GM19238 (cell line): ENCODE measurements at regions not wholly inside any gene's neighbourhood (a gene's known extent, or its start where the extent isn't known, plus 50 kb on each side); places are given as distances from the start of the nearest gene placed in this dataset.
"Not testable (repeated sequence)": the region's sequence is repeated elsewhere in the genome, so short reads cannot be mapped to it uniquely, and the experiment has no call there.

ENCODE experiments used
- DNase-seq: peaks from one replicate; pipeline ENCODE4 v3.0.0; 2011; ENCODE audit warnings: low spot score; ENCODE audit not compliant: insufficient read length

DNA sequence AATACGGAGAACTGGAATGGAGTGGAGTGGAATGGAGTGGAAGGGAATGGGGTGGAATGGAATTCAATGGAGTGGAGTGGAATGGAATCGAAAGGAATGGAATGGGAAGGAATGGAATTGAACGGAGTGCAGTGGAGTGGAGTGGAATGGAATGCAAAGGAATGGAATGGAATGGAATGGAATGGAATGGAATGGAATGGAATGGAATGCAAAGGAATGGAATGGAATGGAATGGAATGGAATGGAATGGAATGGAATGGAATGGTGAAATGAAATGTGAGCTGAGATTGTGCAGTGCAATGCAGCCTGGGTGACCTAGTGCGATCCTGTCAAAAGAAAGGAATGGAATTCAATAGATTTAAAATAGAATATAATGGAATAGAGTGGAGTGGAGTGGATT is 357.3 kb upstream of the WSB1 start:
- DNase-seq = not testable (repeated sequence)

DNA sequence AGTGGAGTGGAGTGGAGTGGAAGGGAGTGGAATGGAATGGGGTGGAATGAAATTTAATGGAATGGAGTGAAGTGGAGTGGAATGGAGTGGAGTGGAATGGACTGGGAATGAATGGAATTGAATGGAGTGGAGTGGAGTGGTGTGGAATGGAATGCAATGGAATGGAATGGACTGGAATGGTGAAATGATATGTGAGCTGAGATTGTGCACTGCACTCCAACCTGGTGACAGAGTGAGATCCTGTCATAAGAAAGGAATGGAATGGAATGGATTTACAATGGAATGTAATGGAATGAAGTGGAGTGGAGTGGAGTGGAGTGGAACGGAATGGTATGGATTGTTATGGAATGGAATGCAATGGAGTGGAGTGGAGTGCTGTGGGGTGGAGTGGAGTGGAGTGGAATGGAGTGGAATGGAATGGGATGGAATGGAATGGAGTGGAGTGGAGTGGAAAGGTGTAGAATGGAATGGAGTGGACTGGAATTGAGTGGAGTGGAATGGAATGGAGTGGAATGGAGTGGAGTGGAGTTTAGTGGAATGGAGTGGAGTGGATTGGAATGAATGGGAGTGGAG is 356.1 kb upstream of the WSB1 start:
- DNase-seq = not testable (repeated sequence)

DNA sequence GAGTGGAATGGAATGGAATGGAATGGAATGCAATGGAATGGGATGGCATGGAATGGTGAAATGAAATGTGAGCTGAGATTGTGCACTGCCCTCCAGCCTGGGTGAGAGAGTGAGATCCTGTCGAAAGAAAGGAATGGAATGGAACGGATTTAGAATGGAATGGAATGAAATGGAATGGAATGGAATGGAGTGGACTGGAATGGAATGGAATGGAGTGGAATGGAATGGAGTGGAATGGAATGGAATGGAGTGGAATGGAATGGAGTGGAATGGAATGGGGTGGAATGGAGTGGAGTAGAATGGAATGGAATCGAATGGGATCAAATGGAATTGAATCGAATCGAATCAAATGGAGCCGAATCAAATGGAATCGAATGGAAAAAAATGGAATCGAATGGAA is 354.2 kb upstream of the WSB1 start:
- DNase-seq = not testable (repeated sequence)

DNA sequence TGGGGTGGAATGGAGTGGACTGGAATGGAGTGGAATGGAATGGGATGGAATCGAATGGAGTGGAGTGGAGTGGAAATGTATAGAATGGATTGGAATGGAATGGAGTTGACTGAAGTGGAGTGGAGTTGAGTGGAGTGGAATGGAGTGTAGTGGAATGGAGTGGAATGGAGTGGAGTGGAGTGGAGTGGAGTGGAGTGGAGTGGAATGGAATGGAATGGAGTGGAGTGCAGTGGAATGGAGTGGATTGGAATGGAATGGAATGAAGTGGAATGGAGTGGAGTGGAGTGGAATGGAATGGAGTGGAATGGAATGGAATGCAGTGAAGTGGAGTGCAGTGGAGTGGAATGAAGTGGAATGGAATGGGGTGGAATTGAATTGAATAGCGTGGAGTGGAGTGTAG is 353.3 kb upstream of the WSB1 start:
- not testable (repeated sequence) for DNase-seq

DNA sequence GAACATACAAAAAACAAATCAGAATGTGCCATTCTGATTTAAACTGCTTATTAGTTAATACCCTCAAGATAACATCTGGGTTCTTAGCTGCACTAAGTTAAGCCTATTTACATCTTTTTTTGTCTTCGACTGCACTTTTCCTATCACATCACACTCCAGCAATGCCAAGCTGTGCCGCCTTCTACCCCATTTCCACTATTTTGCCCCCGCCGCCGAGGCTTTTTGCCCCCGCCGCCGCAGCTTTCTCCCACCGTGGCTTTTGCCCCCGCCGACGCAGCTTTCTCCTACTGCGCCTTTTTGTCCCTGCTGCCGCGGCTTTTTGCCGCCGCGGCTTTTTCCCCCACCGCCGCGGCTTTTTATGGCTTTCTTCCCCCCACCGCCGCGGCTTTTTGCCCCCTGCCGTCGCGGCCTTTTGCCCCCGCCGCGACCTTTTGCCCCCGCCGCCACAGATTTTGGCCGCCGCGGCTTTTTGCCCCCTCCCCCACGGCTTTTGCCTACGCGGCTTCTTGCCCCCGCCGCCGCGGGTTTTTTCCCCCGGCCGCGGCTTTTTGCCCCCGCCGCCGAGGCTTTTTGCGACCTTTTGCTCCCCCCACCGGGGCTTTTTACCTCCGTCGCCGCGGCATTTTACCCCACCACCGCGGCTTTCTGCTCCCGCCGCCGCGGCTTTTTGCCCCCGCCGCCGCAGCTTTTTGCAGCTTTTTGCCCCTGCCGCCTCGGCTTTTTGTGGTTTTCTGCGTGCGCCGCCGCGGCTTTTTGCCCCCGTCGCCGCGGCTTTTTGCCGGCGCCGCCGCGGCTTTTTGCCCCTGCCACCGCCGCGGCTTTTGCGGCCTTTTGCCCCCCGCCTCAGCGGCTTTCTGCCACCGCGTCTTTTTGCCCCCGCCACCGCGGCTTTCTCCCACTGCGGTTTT is 331.4 kb upstream of the WSB1 start:
- no peak for DNase-seq

DNA sequence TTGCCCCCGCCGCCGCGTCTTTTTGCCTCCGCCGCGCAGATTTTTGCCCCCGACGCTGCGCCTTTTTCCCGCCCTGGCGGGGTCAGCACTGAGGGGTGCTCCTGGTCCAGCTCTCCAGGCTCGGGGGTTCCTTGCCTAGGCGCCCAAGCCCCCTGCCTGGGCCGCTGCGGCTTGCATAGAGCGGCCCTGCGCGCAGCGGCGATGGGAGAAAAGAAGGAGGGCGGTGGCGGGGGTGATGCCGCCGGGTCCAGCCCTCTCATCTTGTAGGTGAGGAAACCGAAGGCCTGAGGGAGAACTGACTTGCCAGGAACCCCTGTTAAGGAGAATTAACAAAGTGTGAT is 330.8 kb upstream of the WSB1 start:
- DNase-seq = no peak

DNA sequence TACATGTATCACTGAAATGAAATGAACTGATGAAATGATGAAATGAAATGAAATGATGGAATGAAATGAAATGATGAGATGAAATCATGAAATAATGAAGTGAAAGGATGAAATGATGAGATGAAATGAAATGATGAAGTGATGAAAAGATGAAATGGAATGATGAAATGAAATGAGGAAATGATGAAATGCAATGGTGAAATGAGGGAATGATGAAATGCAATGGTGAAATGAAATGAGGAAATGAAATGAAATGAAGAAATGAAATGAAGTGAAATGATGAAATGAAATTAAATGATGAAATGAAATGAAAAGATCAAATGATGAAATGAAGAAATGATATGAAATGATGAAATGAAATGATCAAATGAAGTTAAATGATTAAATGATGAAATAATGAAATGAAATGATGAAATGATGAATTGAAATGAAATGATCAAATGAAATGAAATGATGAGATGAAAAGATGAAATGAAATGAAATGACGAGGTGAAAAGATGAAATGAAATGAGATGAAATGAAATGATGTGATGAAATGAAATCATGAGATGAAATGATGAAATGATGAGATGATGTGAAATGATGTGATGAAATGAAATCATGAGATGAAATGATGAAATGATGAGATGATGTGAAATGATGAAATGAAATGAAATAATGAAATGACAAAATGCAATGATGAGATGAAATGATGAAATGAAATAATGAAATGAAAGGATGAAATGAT is 327.9 kb upstream of the WSB1 start:
- not testable (repeated sequence) for DNase-seq

DNA sequence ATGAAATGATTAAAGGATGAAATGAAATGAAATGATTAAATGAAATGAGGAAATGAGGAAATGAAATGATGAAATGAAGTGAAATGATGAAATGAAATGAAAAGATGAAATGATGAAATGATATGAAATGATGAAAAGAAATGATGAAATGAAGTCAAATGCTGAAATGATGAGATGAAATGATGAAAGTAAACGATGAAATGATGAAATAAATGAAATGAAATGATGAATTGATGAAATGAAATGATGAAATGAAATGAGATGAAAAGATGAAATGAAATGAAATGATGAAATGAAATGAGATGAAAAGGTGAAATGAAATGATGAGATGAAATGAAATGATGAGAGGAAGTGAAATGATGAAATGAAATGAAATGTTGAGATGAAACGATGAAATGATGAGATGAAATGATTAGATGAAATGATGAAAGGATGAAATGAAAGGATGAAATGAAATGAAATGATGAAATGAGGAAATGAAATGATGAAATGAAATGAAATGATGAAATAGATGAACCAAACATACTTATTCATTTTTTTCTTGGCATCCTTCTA is 327.2 kb upstream of the WSB1 start:
- DNase-seq = not testable (repeated sequence)

DNA sequence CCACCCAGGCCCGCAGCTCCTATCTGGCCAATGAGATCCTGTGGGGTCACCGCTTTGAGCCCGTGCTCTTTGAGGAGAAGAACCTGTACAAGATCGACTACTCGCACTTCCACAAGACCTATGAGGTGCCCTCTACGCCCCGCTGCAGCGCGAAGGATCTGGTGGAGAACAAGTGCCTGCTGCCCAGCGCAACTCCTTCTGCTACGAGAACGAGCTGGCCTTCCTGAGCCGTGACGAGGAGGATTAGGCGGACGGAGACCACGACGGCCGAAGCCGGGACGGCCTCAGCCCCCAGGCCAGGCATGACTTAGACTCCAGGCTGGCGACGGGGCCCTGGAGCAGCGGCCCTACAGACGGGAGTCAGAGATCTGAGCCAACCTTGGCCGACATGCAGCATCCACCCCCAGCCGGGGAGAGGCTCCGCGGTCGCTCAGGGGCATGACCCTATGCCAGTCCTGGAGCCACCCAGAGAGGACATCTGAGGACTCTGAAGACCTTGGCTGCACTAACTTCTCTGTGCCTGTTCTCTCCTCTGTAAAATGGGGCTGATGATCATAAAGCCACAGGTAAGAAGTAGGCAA is 312.0 kb upstream of the WSB1 start:
- DNase-seq = not testable (repeated sequence)

DNA sequence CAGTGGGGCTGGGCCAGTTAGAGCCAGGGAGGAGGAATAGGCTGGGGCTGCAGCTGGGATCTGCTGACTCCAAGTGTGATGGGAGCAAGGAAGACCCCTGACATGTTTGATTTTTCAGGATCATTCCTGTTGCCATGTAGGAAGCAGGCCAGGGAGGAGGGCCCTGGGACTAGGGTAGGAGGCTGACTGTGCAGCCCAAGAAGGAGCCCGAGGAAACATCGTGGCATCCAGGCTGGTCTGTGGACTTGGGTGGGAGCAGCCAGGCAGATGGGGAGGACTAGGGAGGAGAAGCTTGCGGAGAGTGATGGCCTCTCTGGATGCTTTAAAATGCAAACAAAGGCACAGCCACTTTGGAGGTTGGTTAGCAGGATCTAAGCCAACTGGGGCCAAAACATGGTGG is 311.4 kb upstream of the WSB1 start:
- DNase-seq = not testable (repeated sequence)

DNA sequence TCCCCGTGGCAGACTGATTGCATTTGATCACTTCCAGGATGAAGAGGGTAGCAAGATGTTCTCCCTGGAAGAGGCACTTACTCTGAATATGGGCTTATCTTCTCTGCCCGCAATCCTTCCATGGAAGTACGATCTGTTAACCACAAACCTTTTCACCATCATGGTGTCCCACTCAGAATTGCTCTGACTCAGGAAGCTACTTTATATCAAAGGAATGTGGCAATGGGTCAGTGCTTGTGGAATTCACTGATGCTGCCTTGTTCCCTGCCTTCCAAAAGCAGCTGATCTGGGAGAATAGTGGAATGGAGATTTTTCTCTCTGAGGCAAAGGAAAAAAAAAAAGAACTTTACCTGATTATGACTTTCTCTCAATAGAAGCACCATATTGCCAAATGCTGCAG is 306.1 kb upstream of the WSB1 start:
- DNase-seq = not testable (repeated sequence)

DNA sequence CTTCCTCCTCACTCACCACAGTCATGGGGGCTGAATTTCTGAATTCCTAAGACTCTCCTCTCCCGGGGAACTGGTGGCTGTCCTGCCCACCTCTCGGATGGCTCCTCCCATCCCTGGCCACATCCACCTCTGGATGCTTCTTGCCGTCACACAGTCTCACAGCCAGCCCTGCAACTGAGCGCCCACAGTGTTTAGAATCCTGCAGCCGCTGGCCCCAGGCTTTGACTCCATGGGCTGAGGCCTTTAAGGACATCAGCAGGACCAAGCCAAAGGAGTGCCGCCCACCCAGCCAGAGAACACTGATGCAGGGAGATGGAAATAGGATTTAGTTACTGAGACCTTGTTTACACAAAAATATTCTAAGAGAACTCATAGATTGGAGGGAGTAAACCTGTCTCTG is 299.3 kb upstream of the WSB1 start:
- DNase-seq = not testable (repeated sequence)

DNA sequence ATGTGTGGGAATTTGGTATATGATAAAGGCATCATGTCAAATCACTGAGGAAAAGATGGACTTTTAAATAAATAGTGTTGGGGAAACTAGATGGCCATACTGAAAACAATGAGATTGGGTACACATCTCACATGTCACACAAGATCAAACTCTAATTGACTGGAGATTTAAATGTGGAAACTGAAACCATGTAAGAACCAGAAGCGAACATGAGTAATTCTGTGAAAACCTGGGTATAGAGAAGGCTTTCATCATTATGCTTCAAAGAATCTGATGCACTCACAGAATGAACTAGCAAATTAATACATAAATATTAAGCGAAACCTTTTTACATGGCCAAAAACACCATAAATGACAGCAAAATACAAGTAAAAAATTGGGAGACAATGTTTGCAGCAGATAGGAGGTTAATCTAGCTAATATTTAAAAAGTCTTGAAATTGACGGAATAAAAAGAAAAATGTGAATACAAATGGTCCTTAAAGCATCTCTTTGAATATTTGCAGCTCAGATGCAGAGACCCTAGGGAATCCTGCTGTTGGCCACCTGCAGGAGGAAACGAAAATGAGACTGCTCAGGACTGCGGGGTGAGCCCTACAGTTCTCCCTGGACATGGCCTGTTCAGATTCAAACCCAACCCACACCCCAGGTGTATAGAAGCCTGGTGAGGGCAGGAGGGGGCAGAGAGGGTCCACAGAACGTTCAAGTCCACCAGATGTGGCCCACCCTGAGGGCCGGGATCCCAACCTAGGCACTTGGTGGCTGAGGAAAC is 297.6 kb upstream of the WSB1 start:
- DNase-seq = not testable (repeated sequence)

DNA sequence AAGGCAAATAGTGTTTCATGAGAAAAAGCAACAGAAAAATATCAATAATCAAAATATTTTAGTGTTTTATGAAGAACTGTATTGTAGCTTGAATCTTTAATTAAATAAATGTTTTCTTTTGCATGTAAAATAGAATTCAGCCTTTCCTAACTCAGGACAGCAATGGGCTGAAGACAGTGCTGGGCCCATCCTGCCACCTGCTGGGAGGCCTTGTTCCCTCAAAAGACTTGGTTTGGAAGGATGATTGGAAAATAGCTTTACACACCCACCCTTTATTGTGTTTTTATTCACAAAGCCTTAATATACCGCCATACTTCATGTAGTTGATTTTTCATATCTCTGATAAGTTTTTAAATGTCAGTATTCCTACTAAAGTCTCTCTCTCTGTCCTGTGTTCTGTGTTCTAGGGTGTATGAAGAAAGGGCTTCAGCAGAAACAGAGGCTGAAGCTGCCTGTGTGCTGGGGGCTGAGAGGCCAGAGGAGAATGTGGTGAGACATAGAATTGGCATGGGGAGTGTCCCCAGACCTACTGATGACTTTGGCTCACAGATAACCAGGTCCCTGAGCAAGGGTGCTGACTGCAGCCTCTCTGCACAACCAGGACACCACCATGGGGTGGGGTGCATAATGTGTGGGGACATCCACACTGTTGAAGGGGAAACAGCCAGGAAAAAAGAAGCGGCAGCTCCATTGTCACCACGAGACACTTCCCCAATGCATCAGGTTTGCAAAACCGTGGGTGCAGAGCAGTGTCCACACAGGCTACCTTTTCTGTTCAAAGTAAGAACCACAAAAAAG is 286.0 kb upstream of the WSB1 start:
- not testable (repeated sequence) for DNase-seq

DNA sequence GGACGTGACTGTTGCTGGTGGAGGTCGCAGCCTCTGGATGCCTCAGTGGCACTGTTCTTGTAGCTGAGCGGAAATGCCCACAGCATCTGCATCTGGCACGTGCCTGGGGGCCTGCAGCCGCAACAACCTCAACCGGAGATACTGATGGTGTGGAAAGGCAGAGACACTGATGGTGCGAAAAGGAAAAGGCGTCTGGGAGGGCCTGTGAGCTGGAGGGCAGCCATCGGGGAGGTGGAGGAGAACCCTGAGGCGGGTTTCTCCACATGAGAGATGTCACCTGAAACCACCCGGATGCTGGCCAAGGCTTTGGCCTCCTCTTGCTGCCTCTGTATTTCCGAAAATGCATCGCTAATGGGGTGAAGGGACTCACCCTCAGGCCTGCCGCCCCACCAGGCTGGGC is 284.8 kb upstream of the WSB1 start:
- DNase-seq = no peak

DNA sequence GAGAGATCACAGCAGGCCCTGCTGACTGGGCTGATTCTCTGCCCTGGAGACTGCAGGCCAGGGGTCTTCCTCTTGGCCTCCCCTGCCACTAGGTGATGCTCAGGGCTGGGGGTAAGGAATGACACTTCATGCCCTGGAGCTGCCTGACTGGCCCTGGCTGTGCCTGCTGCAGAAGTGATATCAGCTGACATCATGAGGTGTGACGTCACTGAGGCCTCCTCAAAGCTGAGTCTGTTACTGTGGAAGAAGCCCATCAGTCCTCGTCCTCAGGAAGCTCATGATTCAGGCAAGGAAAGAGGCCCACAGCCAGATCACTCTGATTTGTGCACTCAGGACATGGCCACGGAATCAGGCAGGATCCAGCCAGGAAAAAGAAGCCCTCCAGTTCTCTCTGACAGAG is 283.8 kb upstream of the WSB1 start:
- not testable (repeated sequence) for DNase-seq

DNA sequence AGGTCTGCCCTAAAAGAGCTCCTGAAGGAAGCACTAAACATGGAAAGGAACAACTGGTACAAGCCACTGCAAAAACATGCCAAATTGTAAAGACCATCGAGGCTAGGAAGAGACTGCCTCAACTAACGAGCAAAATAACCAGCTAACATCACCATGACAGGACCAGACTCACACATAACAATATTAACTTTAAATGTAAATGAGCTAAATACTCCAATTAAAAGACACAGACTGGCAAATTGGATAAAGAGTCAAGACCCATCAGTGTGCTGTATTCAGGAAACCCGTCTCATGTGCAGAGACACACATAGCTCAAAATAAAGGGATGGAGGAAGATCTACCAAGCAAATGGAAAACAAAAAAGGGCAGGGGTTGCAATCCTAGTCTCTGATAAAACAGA is 263.4 kb upstream of the WSB1 start:
- DNase-seq = not testable (repeated sequence)

DNA sequence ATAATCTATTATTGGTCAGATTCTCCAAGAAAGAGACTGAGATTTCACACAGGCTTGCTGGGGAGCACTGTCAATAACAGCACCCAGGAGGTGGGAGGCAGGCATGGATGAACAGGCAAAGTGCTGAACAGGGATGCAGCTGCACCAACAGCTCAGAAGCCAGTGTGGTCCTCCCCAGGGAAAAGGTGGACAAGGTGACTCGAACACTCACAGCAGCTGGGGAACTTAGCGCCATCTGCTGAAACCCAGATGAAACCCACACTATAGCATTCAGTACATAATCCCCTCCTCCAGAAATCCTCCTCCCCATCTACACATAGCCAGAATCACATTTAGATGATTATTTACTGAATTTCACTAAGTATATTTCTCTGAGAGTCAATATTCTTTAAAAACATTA is 255.2 kb upstream of the WSB1 start:
- DNase-seq = no peak

DNA sequence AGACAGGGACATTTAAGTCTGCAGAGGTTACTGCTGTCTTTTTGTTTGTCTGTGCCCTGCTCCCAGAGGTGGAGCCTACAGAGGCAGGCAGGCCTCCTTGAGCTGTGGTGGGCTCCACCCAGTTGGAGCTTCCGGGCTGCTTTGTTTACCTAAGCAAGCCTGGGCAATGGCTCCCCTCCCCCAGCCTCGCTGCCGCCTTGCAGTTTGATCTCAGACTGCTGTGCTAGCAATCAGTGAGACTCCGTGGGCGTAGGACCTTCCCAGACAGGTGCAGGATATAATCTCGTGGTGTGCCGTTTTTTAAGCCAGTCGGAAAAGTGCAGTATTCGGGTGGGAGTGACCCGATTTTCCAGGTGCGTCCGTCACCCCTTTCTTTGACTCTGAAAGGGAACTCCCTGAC is 248.9 kb upstream of the WSB1 start:
- DNase-seq = not testable (repeated sequence)
